ENCODE measurements at regions not wholly inside any gene's neighbourhood (a gene's known extent, or its start where the extent isn't known, plus 50 kb on each side); places are given as distances from the start of the nearest gene placed in this dataset.
"Not testable (repeated sequence)": the region's sequence is repeated elsewhere in the genome, so short reads cannot be mapped to it uniquely, and the experiment has no call there.

- no peak for DNase-seq
These were observed 325.6 kb downstream of the CENPW start for GRCh38 chr6:126665551-126665950.

GRCh38 chr6:126667071-126667470 lies 327.2 kb downstream of the CENPW start:
- DNase-seq: no peak

DNA sequence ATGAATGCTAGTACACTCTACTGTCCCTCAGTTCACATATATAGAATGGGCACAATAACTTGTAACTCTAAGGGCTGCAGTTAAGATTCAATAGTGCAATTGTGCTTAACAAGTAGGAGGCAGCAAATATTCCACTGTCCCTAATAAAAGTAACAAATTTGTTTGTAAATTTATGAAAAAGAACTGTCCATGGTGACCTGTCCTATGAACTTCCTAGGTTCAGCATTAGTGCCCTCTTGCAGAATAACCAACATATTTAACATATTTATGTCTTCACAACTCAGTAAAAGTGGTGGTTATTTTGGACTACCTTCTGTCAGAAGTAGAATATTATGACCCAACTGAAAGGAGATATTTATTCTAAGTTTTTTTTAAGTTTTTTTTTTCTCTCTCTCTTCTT lies 327.8 kb downstream of the CENPW start:
- no peak for DNase-seq

GRCh38 chr6:126672649-126673048 lies 332.7 kb downstream of the CENPW start:
- no peak for DNase-seq

DNA sequence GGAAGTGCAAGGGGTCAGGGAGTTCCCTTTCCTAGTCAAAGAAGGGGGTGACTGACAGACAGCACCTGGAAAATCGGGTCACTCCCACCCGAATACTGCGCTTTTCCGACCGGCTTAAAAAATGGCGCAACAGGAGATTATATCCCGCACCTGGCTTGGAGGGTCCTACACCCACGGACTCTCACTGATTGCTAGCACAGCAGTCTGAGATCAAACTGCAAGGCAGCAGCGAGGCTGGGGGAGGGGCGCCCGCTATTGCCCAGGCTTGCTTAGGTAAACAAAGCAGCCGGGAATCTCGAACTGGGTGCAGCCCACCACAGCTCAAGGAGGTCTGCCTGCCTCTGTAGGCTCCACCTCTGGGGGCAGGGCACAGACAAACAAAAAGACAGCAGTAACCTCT lies 333.8 kb downstream of the CENPW start:
- DNase-seq: not testable (repeated sequence)

GRCh38 chr6:126682440-126682839 lies 342.5 kb downstream of the CENPW start:
- no peak for DNase-seq

GRCh38 chr6:126685182-126685581 lies 345.3 kb downstream of the CENPW start:
- DNase-seq: no peak

DNA sequence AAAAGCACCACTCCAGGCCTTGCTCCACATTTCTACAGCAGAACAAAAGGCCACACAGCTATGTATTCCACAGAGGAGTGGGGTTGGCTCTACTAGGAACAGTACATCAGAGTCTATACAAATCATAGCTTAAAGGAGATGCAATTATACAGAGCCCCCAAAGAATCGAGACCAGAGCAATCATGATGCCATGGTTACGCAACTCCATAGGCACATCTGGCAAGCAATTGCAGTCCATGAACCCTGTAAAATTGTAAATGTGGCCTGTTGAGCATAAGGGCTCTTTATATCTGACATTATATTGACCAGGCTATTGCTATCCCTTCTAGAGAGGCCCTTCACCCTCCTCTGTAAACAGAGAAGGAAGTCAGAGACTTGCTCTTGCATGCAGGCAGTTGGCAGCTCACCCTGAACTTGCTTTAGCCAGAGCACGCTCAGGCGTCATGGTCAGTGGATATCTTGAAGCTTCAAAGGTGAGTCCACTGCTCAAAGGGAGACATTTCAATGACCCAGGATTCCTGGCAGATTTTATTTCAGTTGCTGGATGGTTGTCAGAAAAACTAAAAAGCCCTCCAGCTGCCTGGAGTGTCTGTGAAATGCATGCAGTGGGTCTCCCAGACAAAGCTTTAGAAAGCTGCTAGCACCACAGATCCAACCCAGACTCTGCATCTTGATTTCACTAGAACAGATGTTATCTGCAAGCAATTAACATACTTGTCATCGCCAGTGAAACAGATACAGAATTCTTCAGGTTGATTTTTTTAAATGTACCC lies 357.2 kb downstream of the CENPW start:
- no peak for DNase-seq

DNA sequence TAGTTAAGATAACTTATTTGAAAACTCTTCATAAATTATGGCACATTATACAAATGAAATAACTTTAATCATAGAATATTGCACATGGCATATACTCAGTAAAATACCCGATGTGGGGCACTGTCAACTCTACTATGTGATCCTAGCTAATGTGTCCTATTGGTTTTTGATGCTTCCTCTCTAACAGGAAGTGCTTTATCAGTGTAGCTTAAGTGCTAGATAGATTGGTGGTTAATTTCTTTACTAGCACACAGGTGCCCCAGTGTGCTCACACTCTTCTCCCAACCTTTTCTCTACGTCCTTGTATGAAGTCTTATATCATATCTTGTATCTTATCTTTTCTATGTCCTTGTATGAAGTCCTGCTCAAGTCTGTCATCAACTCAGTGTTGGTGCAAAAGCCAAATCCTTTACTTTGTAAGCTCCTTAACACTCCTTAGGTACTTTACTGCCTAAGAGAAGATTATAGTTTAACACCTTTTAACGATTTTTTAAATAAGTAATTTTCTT lies 358.9 kb downstream of the CENPW start:
- DNase-seq: no peak

- no peak for DNase-seq
These were observed 362.0 kb downstream of the CENPW start for GRCh38 chr6:126701676-126702560.

DNA sequence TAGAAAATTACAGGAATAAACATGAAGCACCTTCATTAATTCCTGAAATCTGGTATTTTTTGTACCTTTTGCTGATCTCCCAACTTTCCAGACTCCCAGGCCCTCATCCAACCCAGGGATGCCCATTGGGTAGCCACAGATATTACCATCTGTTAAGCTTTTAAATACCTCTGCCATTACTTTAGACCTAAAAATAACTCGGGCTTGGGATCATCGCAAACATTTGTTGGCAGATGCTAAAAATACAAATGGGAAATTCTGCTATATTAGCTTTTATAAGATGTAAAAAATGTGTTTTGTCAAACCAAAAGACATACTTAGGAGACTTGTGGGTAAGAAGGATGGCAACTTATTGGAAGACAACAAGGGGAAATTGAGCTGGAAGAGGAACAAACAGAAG lies 376.1 kb downstream of the CENPW start:
- DNase-seq: no peak

DNA sequence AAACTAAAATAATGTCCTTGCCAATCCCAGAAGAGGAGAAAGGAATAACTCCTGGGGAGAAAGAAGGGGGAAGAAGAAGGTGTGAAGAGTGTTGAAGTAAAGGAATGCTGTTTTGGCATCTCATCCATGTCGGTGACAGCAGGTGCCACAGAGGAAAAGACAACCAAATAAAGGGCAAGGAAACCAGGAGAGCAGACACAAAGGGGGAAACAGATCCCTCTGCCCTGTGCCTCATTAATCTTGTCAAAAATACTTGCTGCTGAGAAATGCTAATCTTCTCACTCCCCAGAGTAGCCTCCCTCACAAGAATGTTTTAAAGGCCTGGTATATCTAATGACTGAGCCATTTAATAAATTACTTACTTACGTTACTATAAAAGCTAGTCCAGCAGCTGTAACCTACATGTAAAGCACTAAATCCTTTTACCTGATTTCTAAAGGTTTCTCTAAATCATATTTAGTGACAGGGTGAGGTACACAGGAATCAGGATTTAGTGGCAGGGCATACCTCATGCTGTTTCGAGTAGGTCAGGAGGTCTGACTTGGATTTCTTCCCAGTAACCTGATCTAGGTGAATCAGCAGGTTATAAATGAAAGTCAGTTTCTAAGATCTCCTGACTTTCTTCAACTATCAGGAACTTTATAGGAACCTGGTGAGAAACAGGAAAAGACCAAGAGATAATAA lies 377.1 kb downstream of the CENPW start:
- no peak for DNase-seq

- DNase-seq: no peak
These were observed 378.8 kb downstream of the CENPW start for GRCh38 chr6:126718600-126719327.

DNA sequence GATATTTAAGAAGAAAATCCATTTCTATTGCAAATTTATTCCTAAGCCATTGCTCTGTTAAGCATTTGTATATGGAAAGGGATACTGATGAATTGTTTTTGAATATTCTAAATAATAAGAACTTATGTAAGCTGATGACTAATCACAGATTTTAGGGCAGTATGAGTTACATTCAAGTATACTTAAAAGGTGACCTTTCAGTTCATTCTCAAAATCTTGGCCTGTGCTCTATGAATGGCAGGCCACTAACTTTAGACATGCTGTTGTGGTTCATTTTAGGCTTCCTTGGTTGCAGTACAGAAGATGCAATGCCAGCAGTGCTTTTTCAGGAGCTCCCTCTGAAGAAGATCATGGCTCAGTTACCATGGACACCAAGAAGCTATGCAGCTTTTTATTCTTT lies 380.4 kb downstream of the CENPW start:
- no peak for DNase-seq

DNA sequence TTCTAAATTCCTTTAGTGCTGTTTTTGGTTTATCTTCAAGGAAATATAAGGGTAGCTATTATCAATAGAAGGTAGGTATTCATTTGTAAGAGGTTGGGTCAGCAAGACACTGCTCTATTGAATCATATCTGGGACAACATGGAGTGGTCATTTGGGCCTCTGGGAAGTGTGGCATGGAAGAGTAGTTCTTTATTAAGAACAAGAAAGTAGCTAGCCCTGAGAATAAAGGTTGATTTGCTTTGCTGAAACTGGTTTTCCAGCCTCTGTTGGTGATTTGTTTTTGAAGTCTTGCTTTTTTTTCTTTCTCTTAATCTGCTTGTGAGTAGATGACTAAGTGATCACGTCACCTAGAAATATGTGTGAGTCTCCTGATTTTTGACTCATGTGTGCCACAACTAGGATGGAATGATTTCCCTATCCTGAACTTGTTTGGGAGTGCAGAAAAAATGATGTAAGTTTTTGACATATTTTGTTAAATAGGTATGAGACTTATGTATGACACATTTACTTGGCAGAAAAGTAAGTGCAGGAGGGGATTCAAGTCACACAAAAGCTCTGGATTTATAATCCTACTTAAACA lies 381.8 kb downstream of the CENPW start:
- no peak for DNase-seq

GRCh38 chr6:126722411-126722810 lies 382.5 kb downstream of the CENPW start:
- no peak for DNase-seq

DNA sequence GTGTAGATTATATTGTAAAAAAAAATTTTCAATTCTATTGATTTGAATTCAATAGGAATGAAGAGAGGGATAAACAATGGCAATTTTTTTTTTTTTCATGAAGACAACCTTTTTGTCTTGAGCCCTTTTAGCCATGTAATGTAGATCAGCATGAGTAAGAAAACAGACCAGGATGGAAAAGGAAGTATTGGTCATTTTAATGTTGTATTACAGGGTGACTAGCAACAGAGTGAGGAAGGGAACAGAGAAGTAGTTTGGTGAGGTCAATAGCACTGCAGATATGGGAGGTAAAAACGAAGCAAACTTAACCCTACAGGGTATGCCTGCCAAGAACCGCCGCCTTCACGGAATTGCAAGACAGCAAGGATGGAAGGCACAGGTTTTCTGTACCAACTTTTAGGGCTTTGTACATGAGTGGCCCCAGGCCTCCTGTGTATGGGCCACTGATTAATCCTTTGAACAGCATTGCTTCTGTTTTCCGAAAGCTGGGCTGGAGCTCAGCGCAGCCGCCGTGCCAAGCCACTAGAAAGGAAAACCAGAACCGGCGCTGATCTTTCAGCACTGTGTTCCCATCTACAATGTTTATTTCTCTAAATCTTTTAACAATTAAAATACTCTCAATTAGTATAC lies 383.7 kb downstream of the CENPW start:
- no peak for DNase-seq

- no peak for DNase-seq
These were observed 384.9 kb downstream of the CENPW start for GRCh38 chr6:126724821-126725220.

DNA sequence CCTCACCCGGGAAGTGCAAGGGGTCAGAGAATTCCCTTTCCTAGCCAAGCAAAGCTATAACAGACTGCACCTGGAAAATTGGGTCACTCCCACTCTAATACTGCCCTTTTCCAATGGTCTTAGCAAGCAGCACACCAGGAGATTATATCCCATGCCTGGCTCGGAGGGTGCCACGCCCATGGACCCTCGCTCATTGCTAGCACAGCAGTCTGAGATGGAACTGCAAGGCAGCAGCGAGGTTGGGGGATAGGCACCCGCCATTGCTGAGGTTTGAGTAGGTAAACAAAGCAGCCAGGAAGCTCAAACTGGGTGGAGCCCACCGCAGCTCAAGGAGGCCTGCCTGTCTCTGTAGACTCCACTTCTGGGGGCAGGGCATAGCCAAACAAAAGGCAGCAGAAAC lies 386.5 kb downstream of the CENPW start:
- DNase-seq: not testable (repeated sequence)

DNA sequence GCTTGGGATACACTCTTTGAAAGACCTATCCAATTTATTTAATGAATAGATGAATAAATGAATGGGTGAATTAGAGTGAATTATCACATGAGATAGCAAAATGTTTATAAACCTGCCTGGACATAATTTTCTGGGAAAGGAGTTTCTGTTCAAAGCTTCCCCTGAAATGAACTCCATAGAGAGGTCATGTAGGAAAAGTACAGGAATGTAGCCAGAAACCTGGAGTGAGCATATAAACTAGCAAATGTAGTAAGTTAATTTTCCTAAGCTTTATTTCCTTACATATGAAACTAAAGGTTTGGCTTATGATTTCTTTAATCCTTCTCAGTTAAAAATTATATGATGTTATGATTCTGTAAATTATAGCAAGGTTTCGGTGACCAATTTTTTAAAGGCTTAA lies 380.3 kb upstream of the RSPO3 start:
- DNase-seq: no peak
